H1 (cell line): ENCODE measurements at regions not wholly inside any gene's neighbourhood (a gene's known extent, or its start where the extent isn't known, plus 50 kb on each side); places are given as distances from the start of the nearest gene placed in this dataset.

Experiments used
- CHD1 ChIP-seq: IDR thresholded peaks from 2 replicates; pipeline ENCODE4 v1.6.1; 2012; ENCODE audit warnings: low read depth, low read length, improper control_type of control experiment
- PHF8 ChIP-seq: fragments of 200-600 bp; sonication (generic); conservative IDR thresholded peaks from 2 replicates; pipeline ENCODE4 v1.7.1; 2012; ENCODE audit warnings: low read depth, mild to moderate bottlenecking, inconsistent platforms, low read length, moderate library complexity
- SIN3A ChIP-seq, 2 experiments: IDR thresholded peaks in 1 of 2; conservative IDR thresholded peaks in 1 of 2; 2 replicates each; pipeline ENCODE4 v1.6.1; 2011 to 2012; ENCODE audit warnings: low read length in 2 of 2, improper control_type of control experiment in 1 of 2, low read depth in 1 of 2, mild to moderate bottlenecking in 1 of 2
- TF ChIP-seq, protein P1 (sequence below): fragments of 300-600 bp; sonication (generic); IDR thresholded peaks from 2 replicates; pipeline ENCODE4 v1.7.1; 2012; ENCODE audit warnings: low read length, moderate library complexity, mild to moderate bottlenecking, inconsistent platforms; ENCODE audit not compliant: insufficient replicate concordance

DNA sequence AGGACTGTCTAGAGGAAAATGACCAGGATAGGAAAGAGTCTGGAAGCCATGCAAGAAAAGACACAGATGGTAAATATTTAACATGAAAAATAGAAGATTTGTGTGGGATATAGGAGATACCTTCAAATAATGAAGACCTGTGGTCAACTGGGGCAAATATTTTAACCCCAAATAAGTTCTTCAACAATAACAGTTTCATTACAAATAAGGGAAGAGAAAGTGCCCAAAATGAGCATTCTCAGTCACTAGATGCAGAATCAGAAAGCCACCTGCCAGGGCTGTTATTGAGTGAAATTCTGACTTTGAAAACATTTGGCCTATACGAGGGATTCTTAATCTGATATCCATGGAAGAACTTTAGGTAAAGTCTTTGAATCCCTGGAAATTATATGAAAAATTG, 231.2 kb upstream of the PLEKHG7 start (continued):
- TF ChIP-seq, protein P1, sequence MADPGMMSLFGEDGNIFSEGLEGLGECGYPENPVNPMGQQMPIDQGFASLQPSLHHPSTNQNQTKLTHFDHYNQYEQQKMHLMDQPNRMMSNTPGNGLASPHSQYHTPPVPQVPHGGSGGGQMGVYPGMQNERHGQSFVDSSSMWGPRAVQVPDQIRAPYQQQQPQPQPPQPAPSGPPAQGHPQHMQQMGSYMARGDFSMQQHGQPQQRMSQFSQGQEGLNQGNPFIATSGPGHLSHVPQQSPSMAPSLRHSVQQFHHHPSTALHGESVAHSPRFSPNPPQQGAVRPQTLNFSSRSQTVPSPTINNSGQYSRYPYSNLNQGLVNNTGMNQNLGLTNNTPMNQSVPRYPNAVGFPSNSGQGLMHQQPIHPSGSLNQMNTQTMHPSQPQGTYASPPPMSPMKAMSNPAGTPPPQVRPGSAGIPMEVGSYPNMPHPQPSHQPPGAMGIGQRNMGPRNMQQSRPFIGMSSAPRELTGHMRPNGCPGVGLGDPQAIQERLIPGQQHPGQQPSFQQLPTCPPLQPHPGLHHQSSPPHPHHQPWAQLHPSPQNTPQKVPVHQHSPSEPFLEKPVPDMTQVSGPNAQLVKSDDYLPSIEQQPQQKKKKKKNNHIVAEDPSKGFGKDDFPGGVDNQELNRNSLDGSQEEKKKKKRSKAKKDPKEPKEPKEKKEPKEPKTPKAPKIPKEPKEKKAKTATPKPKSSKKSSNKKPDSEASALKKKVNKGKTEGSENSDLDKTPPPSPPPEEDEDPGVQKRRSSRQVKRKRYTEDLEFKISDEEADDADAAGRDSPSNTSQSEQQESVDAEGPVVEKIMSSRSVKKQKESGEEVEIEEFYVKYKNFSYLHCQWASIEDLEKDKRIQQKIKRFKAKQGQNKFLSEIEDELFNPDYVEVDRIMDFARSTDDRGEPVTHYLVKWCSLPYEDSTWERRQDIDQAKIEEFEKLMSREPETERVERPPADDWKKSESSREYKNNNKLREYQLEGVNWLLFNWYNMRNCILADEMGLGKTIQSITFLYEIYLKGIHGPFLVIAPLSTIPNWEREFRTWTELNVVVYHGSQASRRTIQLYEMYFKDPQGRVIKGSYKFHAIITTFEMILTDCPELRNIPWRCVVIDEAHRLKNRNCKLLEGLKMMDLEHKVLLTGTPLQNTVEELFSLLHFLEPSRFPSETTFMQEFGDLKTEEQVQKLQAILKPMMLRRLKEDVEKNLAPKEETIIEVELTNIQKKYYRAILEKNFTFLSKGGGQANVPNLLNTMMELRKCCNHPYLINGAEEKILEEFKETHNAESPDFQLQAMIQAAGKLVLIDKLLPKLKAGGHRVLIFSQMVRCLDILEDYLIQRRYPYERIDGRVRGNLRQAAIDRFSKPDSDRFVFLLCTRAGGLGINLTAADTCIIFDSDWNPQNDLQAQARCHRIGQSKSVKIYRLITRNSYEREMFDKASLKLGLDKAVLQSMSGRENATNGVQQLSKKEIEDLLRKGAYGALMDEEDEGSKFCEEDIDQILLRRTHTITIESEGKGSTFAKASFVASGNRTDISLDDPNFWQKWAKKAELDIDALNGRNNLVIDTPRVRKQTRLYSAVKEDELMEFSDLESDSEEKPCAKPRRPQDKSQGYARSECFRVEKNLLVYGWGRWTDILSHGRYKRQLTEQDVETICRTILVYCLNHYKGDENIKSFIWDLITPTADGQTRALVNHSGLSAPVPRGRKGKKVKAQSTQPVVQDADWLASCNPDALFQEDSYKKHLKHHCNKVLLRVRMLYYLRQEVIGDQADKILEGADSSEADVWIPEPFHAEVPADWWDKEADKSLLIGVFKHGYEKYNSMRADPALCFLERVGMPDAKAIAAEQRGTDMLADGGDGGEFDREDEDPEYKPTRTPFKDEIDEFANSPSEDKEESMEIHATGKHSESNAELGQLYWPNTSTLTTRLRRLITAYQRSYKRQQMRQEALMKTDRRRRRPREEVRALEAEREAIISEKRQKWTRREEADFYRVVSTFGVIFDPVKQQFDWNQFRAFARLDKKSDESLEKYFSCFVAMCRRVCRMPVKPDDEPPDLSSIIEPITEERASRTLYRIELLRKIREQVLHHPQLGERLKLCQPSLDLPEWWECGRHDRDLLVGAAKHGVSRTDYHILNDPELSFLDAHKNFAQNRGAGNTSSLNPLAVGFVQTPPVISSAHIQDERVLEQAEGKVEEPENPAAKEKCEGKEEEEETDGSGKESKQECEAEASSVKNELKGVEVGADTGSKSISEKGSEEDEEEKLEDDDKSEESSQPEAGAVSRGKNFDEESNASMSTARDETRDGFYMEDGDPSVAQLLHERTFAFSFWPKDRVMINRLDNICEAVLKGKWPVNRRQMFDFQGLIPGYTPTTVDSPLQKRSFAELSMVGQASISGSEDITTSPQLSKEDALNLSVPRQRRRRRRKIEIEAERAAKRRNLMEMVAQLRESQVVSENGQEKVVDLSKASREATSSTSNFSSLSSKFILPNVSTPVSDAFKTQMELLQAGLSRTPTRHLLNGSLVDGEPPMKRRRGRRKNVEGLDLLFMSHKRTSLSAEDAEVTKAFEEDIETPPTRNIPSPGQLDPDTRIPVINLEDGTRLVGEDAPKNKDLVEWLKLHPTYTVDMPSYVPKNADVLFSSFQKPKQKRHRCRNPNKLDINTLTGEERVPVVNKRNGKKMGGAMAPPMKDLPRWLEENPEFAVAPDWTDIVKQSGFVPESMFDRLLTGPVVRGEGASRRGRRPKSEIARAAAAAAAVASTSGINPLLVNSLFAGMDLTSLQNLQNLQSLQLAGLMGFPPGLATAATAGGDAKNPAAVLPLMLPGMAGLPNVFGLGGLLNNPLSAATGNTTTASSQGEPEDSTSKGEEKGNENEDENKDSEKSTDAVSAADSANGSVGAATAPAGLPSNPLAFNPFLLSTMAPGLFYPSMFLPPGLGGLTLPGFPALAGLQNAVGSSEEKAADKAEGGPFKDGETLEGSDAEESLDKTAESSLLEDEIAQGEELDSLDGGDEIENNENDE = no peak
- no peak for TF ChIP-seq CHD1
- TF ChIP-seq SIN3A (conservative IDR thresholded peaks at IDR 0.05 in 1 of 2, IDR thresholded peaks at IDR 0.05 in 1 of 2; ENCODE audit: low read depth in 1 of 2, low read length in 2 of 2) = no peak
- TF ChIP-seq PHF8 = no peak
